ENCODE measurements at regions not wholly inside any gene's neighbourhood (a gene's known extent, or its start where the extent isn't known, plus 50 kb on each side); places are given as distances from the start of the nearest gene placed in this dataset.
A peak's percentile ranks its signal among the peaks of the same experiment; 100 is the strongest.

DNA sequence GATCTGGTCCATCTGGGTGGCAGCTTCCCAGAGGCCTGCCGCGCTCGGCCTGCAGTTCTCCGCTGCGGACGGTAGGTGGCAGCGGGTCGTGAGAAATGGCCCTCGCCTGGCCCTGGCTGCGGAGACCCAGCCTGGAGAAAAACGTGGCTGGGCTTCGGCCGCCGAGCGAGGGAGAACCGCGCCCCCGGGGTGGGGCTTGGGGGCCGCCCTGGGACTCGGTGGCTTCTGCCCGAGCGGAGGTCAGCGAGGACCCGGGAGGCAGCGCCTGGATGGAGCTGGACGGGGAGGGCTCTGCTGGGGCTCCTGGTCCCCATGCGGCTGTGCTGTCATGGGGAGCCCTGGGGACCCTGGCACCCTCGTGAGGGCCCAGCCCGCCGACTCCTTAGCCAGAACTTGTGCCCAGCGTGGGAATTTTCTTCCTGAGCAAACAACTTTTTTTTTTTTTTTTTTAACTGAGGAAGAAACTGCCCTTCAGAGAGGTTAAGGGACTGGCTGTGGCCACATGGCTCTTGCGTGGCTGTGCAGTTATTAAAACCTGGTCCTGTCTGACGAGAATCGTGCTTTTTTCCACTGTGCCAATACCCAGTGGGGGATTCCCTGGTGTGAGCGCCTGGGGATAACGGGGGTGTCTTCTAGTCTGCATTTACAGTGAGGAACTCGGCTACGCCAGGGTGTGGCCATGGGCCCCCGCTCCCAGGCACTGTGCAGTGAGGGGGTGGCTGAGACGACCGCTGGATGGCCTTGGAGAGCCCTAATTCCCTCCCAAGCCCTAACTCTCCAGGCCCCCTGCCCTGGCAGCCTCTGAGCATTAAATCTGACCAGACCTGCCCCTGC, 535.6 kb downstream of the INSC start:
- Histone ChIP-seq H3K4ac (ENCODE audit: low read length) (no peak overlapping the region), H2AK5ac (ENCODE audit: low read depth, low read length) (peak overlapping the region; percentile 91), H3K9ac (ENCODE audit: low read depth, low read length, poor library complexity) (no peak overlapping the region), H2BK5ac (ENCODE audit: low read length) (peak overlapping the region; percentile 43), H4K8ac (ENCODE audit: low read depth, low read length) (no peak overlapping the region), H3K4me1 (ENCODE audit: control insufficient read depth in 2 of 2, insufficient read depth in 1 of 2, low read depth in 1 of 2, low read length in 2 of 2) (peaks cover 13 to 21% of the 10 kb centered on the region in 2 donors), H3K4me2 (ENCODE audit: insufficient read depth, low read length, poor library complexity, severe bottlenecking) (no peak overlapping the region), H2AFZ (ENCODE audit: low read length) (peak overlapping the region; percentile 97), H3K4me3 (ENCODE audit: low read length in 2 of 2) (peak overlapping the region in 1 of 2 donors; percentile 17), H3K79me1 (ENCODE audit: low read depth, low read length) (no peaks in the 10 kb centered on the region), H3K14ac (ENCODE audit: low read length) (no peak overlapping the region), H4K91ac (ENCODE audit: low read depth, low read length, poor library complexity) (no peak overlapping the region), H2BK12ac (ENCODE audit: low read length) (peak overlapping the region; percentile 87), H3K9me3 (replicated peaks in 1 of 2; ENCODE audit: control insufficient read depth in 2 of 2, insufficient read depth in 1 of 2, low read depth in 1 of 2, low read length in 2 of 2) (no peaks in the 10 kb centered on the region), H3K27ac (replicated peaks; ENCODE audit: low read length) (peak overlapping the region; percentile 49), H3K36me3 (replicated peaks in 1 of 2; ENCODE audit: control insufficient read depth in 2 of 2, insufficient read depth in 2 of 2, low read length in 2 of 2) (no peaks in the 10 kb centered on the region), H3K27me3 (ENCODE audit: control insufficient read depth in 3 of 3, insufficient read depth in 3 of 3, low read depth in 1 of 3, low read length in 3 of 3) (no peaks in the 10 kb centered on the region), H2BK120ac (ENCODE audit: low read depth, low read length) (peak overlapping the region; percentile 92), H3K23ac (ENCODE audit: low read depth, low read length, poor library complexity) (peak overlapping the region; percentile 31), H2BK15ac (ENCODE audit: low read length) (peak overlapping the region; percentile 52), H3K18ac (ENCODE audit: low read length) (peak overlapping the region; percentile 91)
- WGBS, 2 donors (ENCODE audit: extremely low coverage in 2 of 2, insufficient read length in 2 of 2, insufficient replicate concordance in 1 of 2): no CpG with 5 or more reads among the region's 41 CpGs
- peak; percentile 97 for DNase-seq (ENCODE audit: low spot score)

DNA sequence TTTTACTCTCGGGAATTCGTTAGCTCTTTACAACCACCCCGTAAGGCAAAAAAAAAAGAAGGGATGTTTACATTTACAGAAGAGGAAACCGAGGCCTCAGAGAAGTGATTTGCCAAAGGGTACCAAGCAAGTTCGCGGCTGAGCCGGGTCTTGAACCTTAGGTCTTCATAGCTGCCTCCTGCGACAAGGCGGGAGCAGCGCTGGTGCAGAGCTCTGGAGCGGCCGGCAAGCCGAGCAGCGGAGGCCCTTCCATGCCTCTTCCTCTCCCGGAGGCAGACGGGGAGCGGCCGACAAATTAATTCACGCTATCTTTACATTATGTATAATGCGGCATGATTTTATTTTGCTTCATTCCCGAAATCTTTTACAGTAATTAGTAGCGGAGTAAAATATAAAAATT, 536.3 kb downstream of the INSC start:
- Histone ChIP-seq H3K14ac (ENCODE audit: low read length) (no peak overlapping the region), H2BK5ac (ENCODE audit: low read length) (peak overlapping the region; percentile 43), H3K27ac (replicated peaks; ENCODE audit: low read length) (no peak overlapping the region), H3K9ac (ENCODE audit: low read depth, low read length, poor library complexity) (no peak overlapping the region), H3K4ac (ENCODE audit: low read length) (no peak overlapping the region), H3K4me1 (ENCODE audit: control insufficient read depth in 2 of 2, insufficient read depth in 1 of 2, low read depth in 1 of 2, low read length in 2 of 2) (peaks cover 13 to 21% of the 10 kb centered on the region in 2 donors), H3K23ac (ENCODE audit: low read depth, low read length, poor library complexity) (no peak overlapping the region), H3K18ac (ENCODE audit: low read length) (peak overlapping the region; percentile 55), H2AFZ (ENCODE audit: low read length) (peak overlapping the region; percentile 97), H3K27me3 (ENCODE audit: control insufficient read depth in 3 of 3, insufficient read depth in 3 of 3, low read depth in 1 of 3, low read length in 3 of 3) (no peaks in the 10 kb centered on the region), H2AK5ac (ENCODE audit: low read depth, low read length) (peak overlapping the region; percentile 91), H3K9me3 (replicated peaks in 1 of 2; ENCODE audit: control insufficient read depth in 2 of 2, insufficient read depth in 1 of 2, low read depth in 1 of 2, low read length in 2 of 2) (no peaks in the 10 kb centered on the region), H3K36me3 (replicated peaks in 1 of 2; ENCODE audit: control insufficient read depth in 2 of 2, insufficient read depth in 2 of 2, low read length in 2 of 2) (no peaks in the 10 kb centered on the region), H3K4me3 (ENCODE audit: low read length in 2 of 2) (no peak overlapping the region), H2BK120ac (ENCODE audit: low read depth, low read length) (peak overlapping the region; percentile 92), H2BK15ac (ENCODE audit: low read length) (no peak overlapping the region), H3K4me2 (ENCODE audit: insufficient read depth, low read length, poor library complexity, severe bottlenecking) (no peak overlapping the region), H3K79me1 (ENCODE audit: low read depth, low read length) (no peaks in the 10 kb centered on the region), H4K91ac (ENCODE audit: low read depth, low read length, poor library complexity) (no peak overlapping the region), H4K8ac (ENCODE audit: low read depth, low read length) (no peak overlapping the region), H2BK12ac (ENCODE audit: low read length) (no peak overlapping the region)
- no peak for DNase-seq (ENCODE audit: low spot score)
- no CpG with 5 or more reads among the region's 22 CpGs for WGBS, 2 donors (ENCODE audit: extremely low coverage in 2 of 2, insufficient read length in 2 of 2, insufficient replicate concordance in 1 of 2)

DNA sequence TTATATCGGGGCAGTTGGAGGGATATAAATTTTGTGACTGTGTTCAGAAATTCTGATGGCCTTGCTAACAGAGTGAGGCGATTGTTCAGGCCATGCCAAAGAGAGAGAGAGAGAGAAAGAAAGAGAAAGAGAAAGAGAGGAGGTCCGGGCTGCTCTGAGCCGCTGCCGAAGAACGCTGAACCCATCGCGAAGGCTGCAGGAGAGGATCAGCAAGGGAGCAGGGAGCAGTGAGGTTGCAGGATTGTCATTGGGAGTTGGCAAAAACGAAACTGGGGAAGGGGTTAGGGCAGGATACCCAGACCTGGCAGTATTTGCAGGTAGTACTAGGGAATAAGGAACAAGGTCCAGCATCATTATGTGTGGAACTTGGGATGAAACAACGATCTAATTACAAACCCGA, 537.1 kb downstream of the INSC start:
- no peak overlapping the region for H2BK15ac ChIP-seq (ENCODE audit: low read length)
- no peak overlapping the region for H2BK12ac ChIP-seq (ENCODE audit: low read length)
- WGBS, 2 donors (ENCODE audit: extremely low coverage in 2 of 2, insufficient read length in 2 of 2, insufficient replicate concordance in 1 of 2): no CpG with 5 or more reads among the region's 11 CpGs
- no peak overlapping the region for H2AK5ac ChIP-seq (ENCODE audit: low read depth, low read length)
- H3K18ac ChIP-seq (ENCODE audit: low read length): peak overlapping the region; percentile 2
- no peak overlapping the region for H3K4ac ChIP-seq (ENCODE audit: low read length)
- H3K27me3 ChIP-seq (ENCODE audit: control insufficient read depth in 3 of 3, insufficient read depth in 3 of 3, low read depth in 1 of 3, low read length in 3 of 3): no peaks in the 10 kb centered on the region
- no peak overlapping the region for H3K14ac ChIP-seq (ENCODE audit: low read length)
- no peak overlapping the region for H3K4me3 ChIP-seq (ENCODE audit: low read length in 2 of 2)
- H4K91ac ChIP-seq (ENCODE audit: low read depth, low read length, poor library complexity): no peak overlapping the region
- no peak overlapping the region for H2BK120ac ChIP-seq (ENCODE audit: low read depth, low read length)
- peak overlapping the region; percentile 46 for H2AFZ ChIP-seq (ENCODE audit: low read length)
- H3K23ac ChIP-seq (ENCODE audit: low read depth, low read length, poor library complexity): no peak overlapping the region
- H3K4me1 ChIP-seq (ENCODE audit: control insufficient read depth in 2 of 2, insufficient read depth in 1 of 2, low read depth in 1 of 2, low read length in 2 of 2): peaks cover 13 to 21% of the 10 kb centered on the region in 2 donors
- no peaks in the 10 kb centered on the region for H3K36me3 ChIP-seq (replicated peaks in 1 of 2; ENCODE audit: control insufficient read depth in 2 of 2, insufficient read depth in 2 of 2, low read length in 2 of 2)
- no peaks in the 10 kb centered on the region for H3K9me3 ChIP-seq (replicated peaks in 1 of 2; ENCODE audit: control insufficient read depth in 2 of 2, insufficient read depth in 1 of 2, low read depth in 1 of 2, low read length in 2 of 2)
- no peak overlapping the region for H3K9ac ChIP-seq (ENCODE audit: low read depth, low read length, poor library complexity)
- no peak overlapping the region for H3K27ac ChIP-seq (replicated peaks; ENCODE audit: low read length)
- H3K79me1 ChIP-seq (ENCODE audit: low read depth, low read length): no peaks in the 10 kb centered on the region
- H2BK5ac ChIP-seq (ENCODE audit: low read length): no peak overlapping the region
- H3K4me2 ChIP-seq (ENCODE audit: insufficient read depth, low read length, poor library complexity, severe bottlenecking): no peak overlapping the region
- no peak for DNase-seq (ENCODE audit: low spot score)
- no peak overlapping the region for H4K8ac ChIP-seq (ENCODE audit: low read depth, low read length)

DNA sequence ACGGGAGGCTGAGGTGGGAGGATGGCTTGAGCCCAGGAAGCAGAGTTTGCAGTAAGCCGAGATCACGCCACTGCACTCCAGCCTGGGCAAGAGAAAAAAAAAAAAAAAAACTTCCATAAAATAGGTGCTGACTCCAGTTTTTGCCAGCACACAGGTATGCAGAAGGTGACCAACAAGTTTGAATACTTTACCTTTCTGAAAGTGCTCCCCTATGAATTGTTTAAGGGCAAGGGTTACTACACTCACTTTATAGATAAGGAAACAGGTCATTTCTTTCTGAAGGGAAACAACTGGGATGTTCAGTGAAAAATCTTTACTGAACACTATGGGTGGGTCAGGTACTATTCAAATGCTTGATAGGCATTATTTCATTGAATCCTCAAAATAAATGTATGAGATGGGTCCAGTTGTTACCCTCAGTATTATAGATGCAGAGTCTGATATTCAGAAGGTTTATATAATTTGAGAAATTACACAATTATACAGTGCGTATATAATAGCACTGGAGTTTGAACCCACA, 538.5 kb downstream of the INSC start:
- Histone ChIP-seq H3K23ac (ENCODE audit: low read depth, low read length, poor library complexity) (no peak overlapping the region), H2AFZ (ENCODE audit: low read length) (no peak overlapping the region), H3K36me3 (replicated peaks in 1 of 2; ENCODE audit: control insufficient read depth in 2 of 2, insufficient read depth in 2 of 2, low read length in 2 of 2) (no peaks in the 10 kb centered on the region), H2BK12ac (ENCODE audit: low read length) (no peak overlapping the region), H2BK15ac (ENCODE audit: low read length) (no peak overlapping the region), H3K4me3 (ENCODE audit: low read length in 2 of 2) (no peak overlapping the region), H2BK120ac (ENCODE audit: low read depth, low read length) (no peak overlapping the region), H3K27ac (replicated peaks; ENCODE audit: low read length) (no peak overlapping the region), H3K4ac (ENCODE audit: low read length) (no peak overlapping the region), H4K91ac (ENCODE audit: low read depth, low read length, poor library complexity) (no peak overlapping the region), H3K18ac (ENCODE audit: low read length) (no peak overlapping the region), H3K4me1 (ENCODE audit: control insufficient read depth in 2 of 2, insufficient read depth in 1 of 2, low read depth in 1 of 2, low read length in 2 of 2) (peaks cover 13 to 21% of the 10 kb centered on the region in 2 donors), H4K8ac (ENCODE audit: low read depth, low read length) (no peak overlapping the region), H3K27me3 (ENCODE audit: control insufficient read depth in 3 of 3, insufficient read depth in 3 of 3, low read depth in 1 of 3, low read length in 3 of 3) (no peaks in the 10 kb centered on the region), H2AK5ac (ENCODE audit: low read depth, low read length) (no peak overlapping the region), H3K9ac (ENCODE audit: low read depth, low read length, poor library complexity) (no peak overlapping the region), H2BK5ac (ENCODE audit: low read length) (no peak overlapping the region), H3K79me1 (ENCODE audit: low read depth, low read length) (no peaks in the 10 kb centered on the region), H3K14ac (ENCODE audit: low read length) (no peak overlapping the region), H3K9me3 (replicated peaks in 1 of 2; ENCODE audit: control insufficient read depth in 2 of 2, insufficient read depth in 1 of 2, low read depth in 1 of 2, low read length in 2 of 2) (no peaks in the 10 kb centered on the region), H3K4me2 (ENCODE audit: insufficient read depth, low read length, poor library complexity, severe bottlenecking) (no peak overlapping the region)
- DNase-seq (ENCODE audit: low spot score): no peak
- WGBS, 2 donors (ENCODE audit: extremely low coverage in 2 of 2, insufficient read length in 2 of 2, insufficient replicate concordance in 1 of 2): no CpG with 5 or more reads among the region's 4 CpGs

All from neuronal stem cell (in vitro differentiated cells).